Adipocyte (in vitro differentiated cells): ENCODE measurements at regions not wholly inside any gene's neighbourhood (a gene's known extent, or its start where the extent isn't known, plus 50 kb on each side); places are given as distances from the start of the nearest gene placed in this dataset.

Source experiments
- DNase-seq: peaks from one replicate; pipeline ENCODE4 v3.0.0-alpha.2; 2015; ENCODE audit warnings: low read depth
- H3K27me3 ChIP-seq: replicated peaks from 2 replicates; pipeline ENCODE4 v1.7.0; 2013; ENCODE audit warnings: mild to moderate bottlenecking, low read length, moderate library complexity; ENCODE audit not compliant: control insufficient read depth, insufficient read depth
- H3K36me3 ChIP-seq: 2 replicates; pipeline ENCODE4 v1.7.0; 2013; ENCODE audit warnings: low read length, mild to moderate bottlenecking, moderate library complexity; ENCODE audit not compliant: control insufficient read depth, insufficient read depth, severe bottlenecking
- H3K4me1 ChIP-seq: 2 replicates; pipeline ENCODE4 v1.7.0; 2013; ENCODE audit warnings: mild to moderate bottlenecking, low read length, moderate library complexity; ENCODE audit not compliant: control insufficient read depth, insufficient read depth
- H3K4me3 ChIP-seq: 2 replicates; pipeline ENCODE4 v1.7.0; 2013; ENCODE audit warnings: mild to moderate bottlenecking, low read length, moderate library complexity
- H3K9ac ChIP-seq: 2 replicates; pipeline ENCODE4 v1.7.0; 2013; ENCODE audit warnings: mild to moderate bottlenecking, low read length, moderate library complexity
- H3K9me3 ChIP-seq: 2 replicates; pipeline ENCODE4 v1.7.0; 2013; ENCODE audit warnings: mild to moderate bottlenecking, low read length, moderate library complexity; ENCODE audit not compliant: control insufficient read depth

- Histone ChIP-seq H3K9ac (peak overlapping the region; percentile 29), H3K36me3 (no peaks in the 10 kb centered on the region), H3K4me3 (no peak overlapping the region), H3K27me3 (peaks cover 64% of the 10 kb centered on the region), H3K9me3 (no peaks in the 10 kb centered on the region), H3K4me1 (peaks cover 15% of the 10 kb centered on the region)
- DNase-seq: peak; percentile 95
Measured at GRCh38 chr20:57879779-57880570, 170.2 kb upstream of the PMEPA1 start.

GRCh38 chr20:57879437-57879778 is 169.6 kb upstream of the PMEPA1 start:
- no peak for DNase-seq
- Histone ChIP-seq H3K9me3 (no peaks in the 10 kb centered on the region), H3K27me3 (peaks cover 63% of the 10 kb centered on the region), H3K36me3 (no peaks in the 10 kb centered on the region), H3K4me3 (no peak overlapping the region), H3K4me1 (peaks cover 15% of the 10 kb centered on the region), H3K9ac (no peak overlapping the region)

GRCh38 chr20:57878786-57879424 is 169.1 kb upstream of the PMEPA1 start:
- Histone ChIP-seq H3K36me3 (no peaks in the 10 kb centered on the region), H3K9ac (no peak overlapping the region), H3K4me3 (no peak overlapping the region), H3K4me1 (peaks cover 15% of the 10 kb centered on the region), H3K27me3 (peaks cover 66% of the 10 kb centered on the region), H3K9me3 (no peaks in the 10 kb centered on the region)
- no peak for DNase-seq

GRCh38 chr20:57877995-57878394 is 168.2 kb upstream of the PMEPA1 start:
- no peak overlapping the region for H3K4me3 ChIP-seq

GRCh38 chr20:57877131-57877824 is 167.5 kb upstream of the PMEPA1 start:
- Histone ChIP-seq H3K9me3 (no peaks in the 10 kb centered on the region), H3K36me3 (no peaks in the 10 kb centered on the region), H3K4me3 (no peak overlapping the region), H3K27me3 (peaks cover 64% of the 10 kb centered on the region), H3K9ac (no peak overlapping the region), H3K4me1 (peaks cover 15% of the 10 kb centered on the region)
- no peak for DNase-seq

More at GRCh38 chr20:57877995-57878394, 168.2 kb upstream of the PMEPA1 start:
- no peak for DNase-seq
- H3K4me1 ChIP-seq: peaks cover 15% of the 10 kb centered on the region
- peaks cover 71% of the 10 kb centered on the region for H3K27me3 ChIP-seq
- H3K9me3 ChIP-seq: no peaks in the 10 kb centered on the region
- H3K9ac ChIP-seq: no peak overlapping the region
- no peaks in the 10 kb centered on the region for H3K36me3 ChIP-seq

GRCh38 chr20:57876163-57876562 is 166.3 kb upstream of the PMEPA1 start:
- DNase-seq: no peak
- peaks cover 15% of the 10 kb centered on the region for H3K4me1 ChIP-seq
- no peak overlapping the region for H3K4me3 ChIP-seq
- peaks cover 61% of the 10 kb centered on the region for H3K27me3 ChIP-seq
- no peak overlapping the region for H3K9ac ChIP-seq
- no peaks in the 10 kb centered on the region for H3K9me3 ChIP-seq
- H3K36me3 ChIP-seq: no peaks in the 10 kb centered on the region

GRCh38 chr20:57874141-57874540 is 164.3 kb upstream of the PMEPA1 start:
- no peak for DNase-seq

GRCh38 chr20:57872816-57873409 is 163.1 kb upstream of the PMEPA1 start:
- Histone ChIP-seq H3K4me1 (no peaks in the 10 kb centered on the region), H3K9me3 (no peaks in the 10 kb centered on the region), H3K9ac (no peak overlapping the region), H3K36me3 (no peaks in the 10 kb centered on the region), H3K27me3 (peaks cover 66% of the 10 kb centered on the region), H3K4me3 (no peak overlapping the region)
- DNase-seq: no peak

More at GRCh38 chr20:57874141-57874540, 164.3 kb upstream of the PMEPA1 start:
- Histone ChIP-seq H3K27me3 (peaks cover 66% of the 10 kb centered on the region), H3K9ac (no peak overlapping the region), H3K4me1 (no peaks in the 10 kb centered on the region), H3K9me3 (no peaks in the 10 kb centered on the region), H3K36me3 (no peaks in the 10 kb centered on the region), H3K4me3 (no peak overlapping the region)

GRCh38 chr20:57871237-57871632 is 161.4 kb upstream of the PMEPA1 start:
- Histone ChIP-seq H3K9ac (no peak overlapping the region), H3K27me3 (peaks cover 65% of the 10 kb centered on the region), H3K4me3 (no peak overlapping the region), H3K36me3 (no peaks in the 10 kb centered on the region), H3K4me1 (no peaks in the 10 kb centered on the region), H3K9me3 (no peaks in the 10 kb centered on the region)
- no peak for DNase-seq

- no peaks in the 10 kb centered on the region for H3K4me1 ChIP-seq
- no peaks in the 10 kb centered on the region for H3K36me3 ChIP-seq
- H3K4me3 ChIP-seq: no peak overlapping the region
- no peak overlapping the region for H3K9ac ChIP-seq
- no peak for DNase-seq
- no peaks in the 10 kb centered on the region for H3K9me3 ChIP-seq
- H3K27me3 ChIP-seq: peaks cover 65% of the 10 kb centered on the region
Measured at GRCh38 chr20:57870597-57871236, 160.9 kb upstream of the PMEPA1 start.

- H3K9ac ChIP-seq: no peak overlapping the region
- H3K4me1 ChIP-seq: no peaks in the 10 kb centered on the region
- no peaks in the 10 kb centered on the region for H3K36me3 ChIP-seq
- H3K9me3 ChIP-seq: no peaks in the 10 kb centered on the region
- peaks cover 70% of the 10 kb centered on the region for H3K27me3 ChIP-seq
- no peak for DNase-seq
- no peak overlapping the region for H3K4me3 ChIP-seq
Measured at GRCh38 chr20:57869951-57870315, 160.1 kb upstream of the PMEPA1 start.
